HG03139 (cell line): ENCODE measurements at regions not wholly inside any gene's neighbourhood (a gene's known extent, or its start where the extent isn't known, plus 50 kb on each side); places are given as distances from the start of the nearest gene placed in this dataset.
A peak's percentile ranks its signal among the peaks of the same experiment; 100 is the strongest.

ENCODE experiments used
- ATAC-seq: cut with Tn5 transposase; IDR thresholded peaks from one replicate; pipeline ENCODE4 v1.9.1; 2021; ENCODE audit not compliant: unreplicated experiment

DNA sequence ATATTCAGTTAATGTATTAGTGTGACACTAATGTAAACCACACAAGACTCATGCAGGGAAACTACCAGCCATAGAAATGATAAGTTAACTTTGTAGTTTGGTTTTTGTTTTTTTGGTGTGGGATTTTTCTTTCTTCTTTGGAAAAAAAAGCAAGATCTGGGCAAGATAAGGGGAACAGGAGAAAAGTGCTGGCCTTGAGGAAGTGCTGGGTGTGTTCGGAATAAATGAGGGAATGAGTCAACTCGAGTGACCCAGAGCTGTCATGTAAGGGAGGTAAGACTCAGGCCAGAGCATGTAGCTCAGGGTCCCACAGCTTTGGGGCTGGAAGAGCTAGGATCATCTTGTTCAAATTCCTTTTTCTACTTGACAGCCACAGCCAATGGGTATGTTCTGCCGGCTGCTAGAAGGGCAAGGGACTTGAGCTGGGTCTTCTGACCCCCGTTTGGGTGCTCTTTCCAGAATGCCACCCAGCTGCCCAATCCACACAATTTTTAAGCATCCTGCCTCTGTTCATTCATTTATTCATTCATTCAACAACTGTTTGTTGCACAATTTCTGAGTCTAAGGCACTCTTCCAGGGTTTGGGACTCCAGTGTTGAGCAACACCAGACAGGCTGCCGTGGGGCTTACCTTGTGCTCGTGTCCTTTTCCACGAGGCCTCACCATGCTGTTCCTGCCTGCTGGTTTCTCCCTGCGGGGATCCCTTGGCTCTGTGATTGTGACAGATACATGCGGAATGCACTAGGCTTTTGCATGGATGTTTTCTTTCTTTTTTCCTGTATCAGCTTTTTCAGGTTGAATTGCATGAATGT is 54.5 kb downstream of the CLDN34 start:
- ATAC-seq, result no peak

DNA sequence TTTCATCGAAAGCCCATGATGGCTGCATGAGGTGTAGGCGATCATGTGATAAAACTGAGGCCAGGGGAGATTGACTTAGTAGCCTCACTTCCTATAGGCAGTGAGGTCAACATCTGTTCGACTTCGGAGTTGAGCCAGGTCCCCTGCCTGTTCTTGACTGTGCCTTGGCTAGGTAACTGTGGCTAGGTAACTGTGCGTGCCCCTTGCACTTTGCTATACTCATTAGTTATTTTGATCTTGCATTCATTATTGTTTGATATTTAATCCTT is 55.0 kb downstream of the CLDN34 start:
- no peak for ATAC-seq

DNA sequence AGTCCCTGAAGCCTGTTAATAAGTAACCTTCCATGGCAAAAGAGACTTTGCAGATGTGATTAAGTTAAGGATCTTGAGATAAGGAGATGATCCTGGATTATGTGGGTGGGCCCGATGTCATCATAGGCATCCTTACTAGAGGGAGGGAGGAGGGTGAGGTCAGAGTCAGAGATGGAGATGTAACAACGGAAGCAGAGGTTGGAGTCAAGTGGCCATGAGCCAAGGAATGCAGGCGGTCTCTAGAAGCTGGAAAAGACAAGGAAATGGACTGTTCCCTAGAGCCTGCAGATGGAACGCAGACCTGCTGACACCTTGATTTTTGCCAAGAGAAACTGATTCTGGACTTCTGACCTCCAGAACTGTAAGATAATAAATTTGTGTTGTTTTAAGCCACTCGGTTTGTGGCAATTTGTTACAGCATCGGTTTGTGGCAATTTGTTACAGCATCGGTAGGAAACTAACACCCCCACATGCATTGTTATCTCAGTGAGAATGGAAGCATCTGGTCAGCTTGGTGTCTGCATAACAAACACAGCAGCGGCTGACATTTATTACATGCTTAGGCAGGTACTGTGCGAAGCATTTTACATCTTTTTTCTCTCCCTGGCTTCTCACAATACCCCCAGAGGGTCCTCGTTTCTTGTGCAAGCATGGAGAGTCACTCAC is 55.6 kb downstream of the CLDN34 start:
- no peak for ATAC-seq

DNA sequence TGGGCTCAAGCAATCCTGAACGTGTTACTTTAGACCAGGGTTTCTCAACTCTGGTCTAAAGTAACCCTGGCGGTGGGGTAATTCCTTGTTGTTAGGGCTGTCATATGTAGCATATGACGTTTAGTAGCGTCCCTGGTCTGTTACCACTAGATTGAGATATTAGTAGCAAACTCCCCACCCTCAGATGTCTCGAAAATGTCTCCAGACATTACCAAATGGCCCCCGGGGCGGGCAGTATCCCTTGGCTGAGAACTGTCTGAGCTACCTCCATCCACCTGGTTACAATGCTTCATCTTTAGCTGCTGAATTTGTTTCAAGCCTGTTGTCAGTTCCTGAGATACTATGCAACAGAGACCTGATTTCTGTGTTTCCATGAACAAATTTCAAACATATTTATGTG is 56.7 kb downstream of the CLDN34 start:
- no peak for ATAC-seq

DNA sequence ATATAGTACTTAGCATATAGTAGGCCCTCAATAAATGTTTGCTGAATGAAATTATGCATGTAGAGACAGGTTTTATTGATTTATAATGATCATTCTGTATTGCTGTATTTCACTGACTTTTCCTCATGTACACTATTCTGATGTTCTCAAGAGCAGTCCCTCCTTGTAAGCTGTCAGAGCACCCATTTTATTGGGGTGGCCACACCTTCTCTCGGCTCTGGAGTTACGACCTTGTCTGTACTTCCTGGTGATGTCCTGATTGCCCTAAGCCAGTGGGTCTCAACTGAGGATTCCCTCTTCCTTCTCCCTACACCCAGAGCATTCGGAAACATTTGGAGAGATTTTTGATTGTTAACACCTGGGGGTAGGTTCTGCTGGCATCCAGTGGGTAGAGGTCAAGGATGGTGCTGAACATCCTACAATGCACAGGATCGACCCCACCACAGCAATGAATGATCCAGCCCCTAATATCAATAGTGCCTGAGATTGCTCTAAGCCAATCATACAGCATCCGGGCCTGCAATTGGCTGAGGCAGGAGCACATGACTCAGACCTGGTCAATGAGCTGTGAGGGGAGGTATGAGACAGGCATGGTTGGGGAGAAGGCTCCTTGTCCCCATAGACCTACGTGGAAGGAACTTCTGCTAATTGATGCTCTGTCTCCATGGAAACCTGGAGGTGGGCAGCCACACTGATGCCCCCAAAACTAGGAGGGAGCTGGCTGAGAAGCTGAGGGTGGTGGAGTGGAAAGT is 58.8 kb downstream of the CLDN34 start:
- ATAC-seq, result no peak

DNA sequence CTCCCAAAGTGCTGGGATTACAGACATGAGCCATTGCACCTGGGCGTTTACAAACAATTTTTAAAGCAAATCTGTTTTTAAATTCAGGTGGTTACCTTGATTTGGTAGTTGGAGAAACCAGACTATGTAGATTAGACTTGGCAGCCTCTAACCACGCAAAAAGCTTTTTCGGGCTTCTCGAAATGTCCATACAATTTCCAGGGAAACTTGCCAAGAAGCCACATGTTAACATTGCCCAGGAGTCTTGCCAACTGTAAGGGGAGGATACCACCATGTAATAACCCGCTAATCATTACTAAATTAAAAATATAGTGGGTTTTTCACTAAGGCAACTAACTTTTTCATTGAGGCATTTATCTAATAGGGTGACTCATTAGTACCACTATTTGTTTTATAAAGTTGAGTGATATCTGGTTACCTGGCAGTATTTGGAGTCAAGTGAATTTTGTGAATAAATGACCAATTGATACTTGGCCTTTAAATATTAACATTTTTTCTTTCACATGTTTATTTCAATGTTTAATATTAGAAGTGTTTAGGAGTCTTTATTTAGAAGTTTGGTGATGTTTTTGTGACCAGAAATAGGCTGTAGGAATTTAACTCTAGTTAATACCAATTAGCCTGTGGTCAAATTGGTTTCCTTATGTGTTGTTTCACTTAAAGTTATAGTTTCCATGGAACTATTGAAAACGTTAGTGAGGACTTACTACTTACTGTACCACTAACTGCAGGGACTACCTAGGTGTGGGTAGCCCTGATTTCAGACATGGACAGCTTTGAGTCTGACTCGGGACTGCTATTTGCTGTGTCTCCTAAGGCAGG is 61.3 kb downstream of the CLDN34 start:
- ATAC-seq, result peak; percentile 52

DNA sequence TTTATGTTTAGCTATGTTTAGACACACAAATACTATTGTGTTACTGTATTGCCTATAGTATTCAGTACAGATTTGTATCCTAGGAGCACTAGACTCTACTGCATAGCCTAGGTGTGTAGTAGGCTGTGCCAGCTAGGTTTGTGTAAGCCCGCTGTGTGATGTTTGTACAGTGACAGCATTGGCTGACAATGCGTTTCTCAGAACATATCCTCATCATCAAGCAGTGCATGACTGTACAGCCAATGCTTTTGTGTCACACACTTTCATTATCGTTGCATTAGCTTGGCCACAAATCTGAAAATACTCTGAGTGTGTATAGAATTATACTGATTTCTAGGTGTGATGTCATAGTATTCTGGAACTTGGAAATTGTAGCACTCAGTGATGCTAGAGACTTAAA is 63.4 kb downstream of the CLDN34 start:
- ATAC-seq, result no peak

DNA sequence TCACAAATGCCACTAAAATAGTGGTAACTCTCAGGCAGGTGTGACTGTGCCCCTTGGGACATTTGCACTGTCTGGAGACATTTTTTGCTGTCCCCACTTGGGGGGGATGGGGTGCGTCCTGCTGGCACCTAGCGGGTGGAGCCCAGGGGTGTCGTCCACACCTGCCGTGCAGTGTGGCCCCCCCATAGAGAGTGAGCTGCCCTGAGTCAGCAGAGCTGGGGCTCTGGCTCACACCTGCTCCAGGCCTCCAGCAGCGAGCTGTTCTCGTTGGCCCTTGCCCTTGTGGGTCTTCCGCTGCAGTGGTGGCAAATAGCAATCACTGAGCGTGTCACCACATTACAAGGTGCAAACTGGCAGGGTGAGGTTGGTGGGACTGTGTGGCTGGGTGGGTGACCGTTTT is 64.6 kb downstream of the CLDN34 start:
- ATAC-seq, result no peak

DNA sequence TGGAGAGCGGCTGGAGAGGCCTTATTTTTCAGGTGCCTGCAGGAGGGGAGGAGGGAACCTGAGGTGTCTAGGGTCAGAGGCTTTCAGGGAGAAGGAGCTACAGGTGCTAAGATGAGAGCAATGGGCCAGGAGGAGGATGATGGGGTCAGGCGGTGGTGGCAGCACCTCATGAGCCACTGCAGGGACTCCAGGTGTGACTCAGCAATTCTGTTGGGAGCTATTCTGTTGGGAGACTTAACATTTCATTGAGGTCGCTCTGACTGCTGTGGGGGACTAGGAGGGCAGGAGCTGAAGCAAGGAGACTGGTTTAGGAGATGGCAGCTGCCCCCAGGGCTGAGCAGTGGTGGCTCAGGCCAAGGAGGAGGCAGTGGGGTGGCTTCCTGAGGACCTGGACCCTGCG is 65.0 kb downstream of the CLDN34 start:
- ATAC-seq, result no peak

DNA sequence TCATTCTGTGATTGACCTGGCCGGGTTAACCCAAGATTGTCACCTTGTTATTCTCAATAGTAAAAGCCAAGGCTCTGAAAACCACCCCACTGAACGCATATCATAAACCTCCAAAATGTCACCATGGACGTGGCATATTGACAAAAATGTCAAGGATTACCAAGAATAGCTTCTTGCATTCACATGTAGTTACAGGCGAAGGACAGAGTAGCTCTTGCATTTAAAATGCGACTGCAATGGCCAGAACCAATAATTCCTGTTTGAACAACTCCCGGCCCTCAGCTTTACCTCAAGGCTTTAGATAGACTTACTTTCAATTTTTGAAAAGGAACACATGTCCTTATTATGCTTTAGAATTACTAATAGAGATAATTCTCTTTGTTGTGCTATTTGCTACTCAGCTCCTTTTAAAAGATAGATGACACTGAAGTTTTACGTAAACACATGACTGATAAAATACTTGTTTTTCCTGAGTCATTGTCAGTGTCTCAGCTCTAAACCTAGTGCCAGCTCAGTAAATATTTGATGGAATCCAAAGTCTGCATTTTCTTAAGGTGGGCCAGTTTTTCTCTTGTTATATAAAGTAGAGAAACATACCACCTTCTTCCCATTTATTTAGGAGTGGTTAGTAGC is 66.3 kb downstream of the CLDN34 start:
- ATAC-seq, result no peak

DNA sequence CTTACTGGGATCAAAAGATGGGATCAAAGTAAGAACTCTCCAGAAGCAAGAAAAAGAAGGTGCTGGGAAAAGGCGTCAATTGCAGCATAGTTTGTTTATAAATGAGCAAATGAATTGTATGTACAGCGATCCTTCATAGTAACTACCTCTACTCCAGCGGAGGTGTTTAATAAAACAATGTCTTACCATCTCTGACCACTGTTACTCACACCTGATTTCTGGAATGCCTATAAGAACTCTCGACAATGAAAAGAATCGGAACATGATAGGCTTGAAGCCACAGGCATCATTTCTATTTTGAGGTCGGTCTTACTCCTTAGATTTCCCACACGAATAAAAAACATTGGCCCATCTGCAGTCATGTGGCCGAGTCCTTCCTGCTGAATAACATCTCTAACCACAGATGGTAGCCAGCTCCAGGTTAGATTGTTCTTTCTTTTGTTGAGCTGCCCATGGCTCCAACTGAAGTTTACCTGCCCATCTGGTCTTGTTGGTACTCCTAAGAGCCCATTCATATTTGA is 67.6 kb downstream of the CLDN34 start:
- no peak for ATAC-seq

DNA sequence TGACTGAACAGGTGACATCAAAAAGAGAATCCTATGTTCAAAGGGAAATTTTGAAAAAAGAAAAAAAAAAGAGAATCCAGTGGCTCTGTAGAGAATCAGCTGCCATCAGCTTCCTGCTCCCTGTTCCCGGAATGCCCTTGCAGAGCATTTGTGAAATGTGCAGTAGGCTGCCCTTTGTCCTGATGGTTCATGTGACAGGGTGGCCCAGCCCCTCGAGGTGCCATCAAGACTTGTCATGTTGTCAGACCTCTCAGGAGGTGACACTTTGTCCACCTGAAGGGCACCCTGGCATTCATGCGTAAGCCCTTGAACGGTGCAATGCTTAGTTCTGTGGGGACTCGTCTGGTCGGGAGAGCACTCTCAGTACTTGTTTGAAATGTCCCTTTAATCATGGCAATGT is 71.4 kb downstream of the CLDN34 start:
- ATAC-seq, result no peak

DNA sequence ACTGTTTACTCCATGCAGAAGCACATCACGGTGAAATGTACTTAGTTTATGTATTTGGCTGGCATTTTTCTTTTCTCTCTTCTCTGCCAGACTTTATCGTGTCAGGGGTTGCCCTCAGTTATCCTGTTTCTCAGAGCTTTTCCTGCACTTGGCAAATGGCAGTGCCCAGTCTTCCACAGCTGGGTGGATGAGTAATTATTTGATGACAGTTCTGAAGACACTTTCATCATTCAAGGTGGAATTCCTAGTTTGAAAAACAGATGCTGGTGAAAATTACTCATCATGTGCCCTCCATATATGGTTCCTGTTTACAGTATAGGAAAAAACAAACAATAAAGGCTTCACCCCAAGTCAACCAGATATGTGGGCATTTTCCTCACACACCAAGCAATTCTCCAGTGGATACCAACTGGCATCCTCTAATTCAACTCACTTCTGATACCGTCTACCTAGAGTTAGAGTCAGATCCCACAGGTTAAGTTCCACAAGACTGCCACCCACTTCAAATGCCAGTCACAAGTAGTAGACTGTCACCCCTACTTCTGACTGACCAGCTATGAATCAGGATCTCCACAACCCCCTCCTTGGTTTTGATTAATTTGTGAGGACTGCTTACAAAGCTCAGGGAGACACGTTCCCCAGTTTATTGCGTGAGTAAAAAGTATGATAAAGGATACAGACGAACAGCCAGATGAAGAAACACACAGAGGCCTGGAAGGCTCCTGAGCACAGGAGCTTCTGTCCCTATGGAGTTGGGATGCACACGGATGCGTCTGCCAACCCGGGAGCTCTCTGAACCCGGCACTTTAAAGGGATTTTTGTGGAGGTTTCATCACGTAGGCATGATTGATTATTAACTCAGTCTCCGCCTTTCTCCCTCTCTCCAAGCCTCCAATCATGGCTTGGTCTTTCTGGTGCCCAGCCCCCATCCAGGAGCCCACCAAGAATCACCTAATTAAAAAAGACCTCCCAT is 72.9 kb downstream of the CLDN34 start:
- no peak for ATAC-seq

DNA sequence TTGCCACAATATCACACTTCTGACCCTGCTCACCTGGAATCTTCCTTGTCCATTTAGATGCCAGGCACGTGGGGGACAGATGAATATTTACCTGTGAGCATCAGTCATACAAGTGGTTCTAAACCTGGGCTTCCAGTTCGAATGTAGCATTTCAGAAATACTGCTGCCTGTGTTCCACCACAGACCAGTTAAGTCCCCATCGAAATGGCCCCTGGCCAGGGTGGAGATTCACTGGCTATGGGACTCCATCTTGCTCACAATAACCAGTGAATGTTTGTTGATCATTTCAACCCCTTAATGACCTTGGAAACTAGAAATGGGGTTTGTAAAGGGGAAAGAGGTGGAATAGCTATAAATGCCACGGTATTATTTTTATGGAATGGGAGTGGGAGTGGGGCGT is 73.8 kb downstream of the CLDN34 start:
- ATAC-seq, result no peak

DNA sequence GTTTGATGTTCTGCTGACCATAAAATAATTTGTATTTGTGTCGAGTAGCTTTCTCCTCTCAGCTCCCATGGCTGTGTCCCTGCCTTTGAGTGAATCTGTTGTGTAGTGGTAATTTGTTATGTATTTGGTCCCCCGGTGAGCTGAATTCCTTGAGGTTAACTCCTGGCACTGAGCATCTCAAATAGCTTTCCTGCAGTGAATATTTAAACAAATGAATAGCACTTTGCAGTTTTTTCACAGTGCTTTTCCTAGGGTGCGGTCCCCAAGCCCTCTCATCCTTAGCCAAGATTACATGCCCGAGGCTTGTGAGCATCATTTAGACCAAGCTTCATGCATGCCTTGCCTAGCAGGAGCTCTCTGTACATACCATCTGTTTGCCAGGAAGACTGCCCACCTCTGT is 74.2 kb downstream of the CLDN34 start:
- ATAC-seq, result no peak

DNA sequence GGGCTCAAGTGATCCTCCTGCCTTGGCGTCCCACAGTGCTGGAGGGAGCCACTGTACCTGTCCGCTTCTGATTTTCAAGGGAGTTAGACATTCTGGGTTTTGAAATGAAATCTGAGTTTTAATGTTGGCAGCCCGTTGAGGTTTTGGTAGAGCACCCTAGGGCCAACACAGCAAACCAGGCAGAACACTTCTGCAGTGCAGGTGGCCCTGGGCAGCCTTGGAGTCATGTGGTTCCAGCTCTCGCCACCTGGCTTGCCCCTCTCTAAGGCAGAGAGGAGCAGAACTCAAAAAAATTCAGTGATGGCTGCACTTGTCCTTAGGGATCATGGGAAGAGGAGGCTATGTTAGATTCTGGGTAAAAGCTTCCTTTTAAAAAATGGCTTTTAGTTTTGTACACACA is 74.9 kb downstream of the CLDN34 start:
- no peak for ATAC-seq

DNA sequence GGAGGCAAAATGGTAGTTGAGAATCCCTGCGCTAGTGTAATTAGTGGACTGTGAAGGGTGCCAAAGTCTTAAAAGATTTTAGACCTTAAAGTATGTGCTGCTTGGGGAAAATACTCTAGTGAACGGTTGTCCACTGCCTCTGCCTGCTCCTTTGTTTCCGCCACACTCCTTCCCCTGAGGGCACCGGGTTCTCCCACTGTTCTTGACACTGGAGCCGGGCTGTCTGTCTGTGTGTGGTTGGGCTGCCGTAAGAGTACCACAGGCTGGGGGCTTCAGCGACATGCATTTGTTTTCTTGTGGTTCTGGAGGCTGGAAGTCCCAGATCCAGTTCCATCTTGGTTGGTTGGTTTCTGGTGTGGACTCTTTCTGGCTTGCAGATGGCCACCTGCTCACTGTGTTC is 76.2 kb downstream of the CLDN34 start:
- no peak for ATAC-seq

DNA sequence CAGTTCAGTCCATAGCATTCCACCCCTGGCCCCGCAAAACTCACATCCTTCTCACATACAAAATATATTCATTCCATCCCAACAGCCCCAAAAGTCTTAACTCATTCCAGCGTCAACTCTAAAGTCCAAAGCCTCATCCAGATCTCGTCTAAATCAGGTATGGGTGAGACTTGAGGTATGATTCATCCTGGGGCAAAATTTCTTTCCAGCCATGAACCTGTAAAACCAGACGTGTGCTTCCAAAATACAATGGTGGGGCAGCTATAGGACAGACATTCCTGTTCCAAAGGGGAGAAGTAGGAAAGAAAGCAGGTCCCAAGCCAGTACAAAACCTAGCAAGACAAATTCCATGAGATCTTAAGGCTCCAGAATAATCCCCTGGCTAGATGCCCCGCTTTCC is 76.9 kb downstream of the CLDN34 start:
- ATAC-seq, result no peak

DNA sequence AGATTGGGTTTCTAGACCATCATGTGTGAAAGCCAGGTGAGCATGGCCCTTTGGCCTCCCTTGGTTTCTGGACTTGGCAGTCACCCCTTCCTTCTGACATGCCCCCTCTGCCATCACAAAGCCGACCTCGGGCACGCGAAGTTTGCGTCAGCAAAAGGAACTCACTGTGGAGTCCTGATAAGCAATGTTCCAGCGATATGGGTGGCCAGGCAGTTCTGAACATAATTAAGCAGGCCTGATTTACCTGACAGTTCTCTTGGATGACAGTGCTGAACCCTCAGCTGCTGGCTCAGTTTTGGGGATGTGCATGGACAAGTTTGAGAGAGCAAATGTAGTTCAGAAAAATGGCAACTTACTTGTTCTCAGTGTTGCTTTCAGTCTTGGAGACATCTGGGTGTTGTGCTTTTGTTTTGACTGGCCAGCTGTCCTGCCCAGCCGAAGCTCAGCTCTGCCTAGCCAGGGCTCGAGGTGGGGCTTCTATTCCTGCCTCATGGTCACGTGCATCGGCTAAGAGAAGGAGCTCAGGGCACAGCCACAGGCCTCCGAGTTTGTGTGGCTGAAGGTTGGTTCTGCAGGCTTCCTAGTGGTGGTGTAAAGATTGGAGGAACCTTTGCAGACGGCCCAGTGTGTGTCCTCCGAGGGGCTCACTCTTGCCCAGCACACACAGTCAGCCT is 78.3 kb downstream of the CLDN34 start:
- ATAC-seq, result no peak
